GM18511 (cell line): ENCODE measurements at regions not wholly inside any gene's neighbourhood (a gene's known extent, or its start where the extent isn't known, plus 50 kb on each side); places are given as distances from the start of the nearest gene placed in this dataset.
"Not testable (repeated sequence)": the region's sequence is repeated elsewhere in the genome, so short reads cannot be mapped to it uniquely, and the experiment has no call there.

ENCODE experiments used
- ATAC-seq: cut with Tn5 transposase; IDR thresholded peaks from one replicate; pipeline ENCODE4 v1.9.1; 2021; ENCODE audit warnings: mild to moderate bottlenecking, moderate library complexity; ENCODE audit not compliant: unreplicated experiment

- no peak for ATAC-seq
Measured at GRCh38 chr14:83826838-83827237, 1703.1 kb upstream of the FLRT2 start.

- ATAC-seq = no peak
Measured at GRCh38 chr14:83827383-83827782, 1702.6 kb upstream of the FLRT2 start.

- ATAC-seq = no peak
Measured at GRCh38 chr14:83828406-83828805, 1701.5 kb upstream of the FLRT2 start.

GRCh38 chr14:83830316-83830715 is 1699.6 kb upstream of the FLRT2 start:
- ATAC-seq = no peak

GRCh38 chr14:83838226-83838625 is 1691.7 kb upstream of the FLRT2 start:
- no peak for ATAC-seq

GRCh38 chr14:83842547-83842946 is 1687.4 kb upstream of the FLRT2 start:
- no peak for ATAC-seq

GRCh38 chr14:83847102-83847501 is 1682.8 kb upstream of the FLRT2 start:
- ATAC-seq = no peak

GRCh38 chr14:83850092-83850491 is 1679.9 kb upstream of the FLRT2 start:
- no peak for ATAC-seq

- no peak for ATAC-seq
Measured at GRCh38 chr14:83856334-83856733, 1673.6 kb upstream of the FLRT2 start.

GRCh38 chr14:83860631-83861155 is 1669.3 kb upstream of the FLRT2 start:
- no peak for ATAC-seq

GRCh38 chr14:83863042-83863774 is 1666.7 kb upstream of the FLRT2 start:
- ATAC-seq = no peak

- ATAC-seq = no peak
Measured at GRCh38 chr14:83864106-83864505, 1665.8 kb upstream of the FLRT2 start.

- ATAC-seq = no peak
Measured at GRCh38 chr14:83867566-83868225, 1662.2 kb upstream of the FLRT2 start.

- no peak for ATAC-seq
Measured at GRCh38 chr14:83870546-83871270, 1659.2 kb upstream of the FLRT2 start.

GRCh38 chr14:83873669-83874068 is 1656.3 kb upstream of the FLRT2 start:
- ATAC-seq = no peak

GRCh38 chr14:83874662-83875061 is 1655.3 kb upstream of the FLRT2 start:
- ATAC-seq = no peak

GRCh38 chr14:83883732-83884131 is 1646.2 kb upstream of the FLRT2 start:
- ATAC-seq = no peak

GRCh38 chr14:83885837-83886293 is 1644.1 kb upstream of the FLRT2 start:
- ATAC-seq = no peak

GRCh38 chr14:83887866-83888265 is 1642.1 kb upstream of the FLRT2 start:
- no peak for ATAC-seq

- ATAC-seq = no peak
Measured at GRCh38 chr14:83893447-83893846, 1636.5 kb upstream of the FLRT2 start.

GRCh38 chr14:83894568-83894967 is 1635.4 kb upstream of the FLRT2 start:
- no peak for ATAC-seq

GRCh38 chr14:83898558-83898957 is 1631.4 kb upstream of the FLRT2 start:
- ATAC-seq = not testable (repeated sequence)
